Lower lobe of right lung (tissue), 2 donors: ENCODE measurements at regions not wholly inside any gene's neighbourhood (a gene's known extent, or its start where the extent isn't known, plus 50 kb on each side); places are given as distances from the start of the nearest gene placed in this dataset.

Source experiments
- ATAC-seq, 2 donors: fragments of 200-7000 bp; cut with Tn5 transposase; one replicate each; pipeline ENCODE4 v1.9.1; 2020 to 2022; ENCODE audit warnings: mild to moderate bottlenecking in 2 of 2, moderate library complexity in 2 of 2
- DNase-seq: peaks from one replicate; pipeline ENCODE4 v3.0.0-alpha.2; 2020
- H3K27ac ChIP-seq: fragments of 200-600 bp; one replicate; pipeline ENCODE4 v1.8.0; 2022
- H3K27me3 ChIP-seq: fragments of 200-600 bp; one replicate; pipeline ENCODE4 v1.8.0; 2022; ENCODE audit warnings: low read depth
- H3K36me3 ChIP-seq: fragments of 200-600 bp; one replicate; pipeline ENCODE4 v1.8.0; 2022; ENCODE audit warnings: mild to moderate bottlenecking
- H3K4me1 ChIP-seq: fragments of 200-600 bp; one replicate; pipeline ENCODE4 v1.8.0; 2022
- H3K4me3 ChIP-seq: fragments of 200-600 bp; one replicate; pipeline ENCODE4 v1.8.0; 2022; ENCODE audit warnings: mild to moderate bottlenecking
- H3K9me3 ChIP-seq: fragments of 200-600 bp; one replicate; pipeline ENCODE4 v1.8.0; 2022
- intact Hi-C: fragments of 100-400 bp; cut with DNase I; formaldehyde crosslinking; loops from one replicate; pipeline ENCODE4 v1.11.0; 2022
- TF ChIP-seq, protein P1 (sequence below): fragments of 200-600 bp; IDR thresholded peaks from one replicate; pipeline ENCODE4 v1.8.0; 2022; ENCODE audit warnings: antibody characterized with exemption, mild to moderate bottlenecking
- donor health status: DM: no; HTN: yes; CAD: no; lungs with severe emphysema.

DNA sequence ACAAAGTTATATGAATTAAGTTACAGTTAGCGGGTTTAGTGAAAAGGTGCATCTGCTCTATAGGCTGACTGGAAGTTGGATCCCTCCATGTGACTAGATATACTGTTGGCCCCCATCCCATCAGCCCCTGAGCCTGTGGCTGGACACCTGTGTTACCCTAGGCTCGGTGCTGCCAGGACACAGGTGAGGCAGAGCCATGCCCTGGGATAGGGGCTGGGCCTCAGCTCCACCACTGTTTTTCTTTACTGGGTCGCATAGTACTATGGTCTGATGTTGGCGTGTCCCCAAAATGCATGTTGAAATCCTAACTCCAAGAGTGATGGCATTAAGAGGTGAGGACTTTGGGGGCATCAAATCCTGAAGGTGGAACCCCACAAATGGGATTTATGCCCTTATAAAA is 638.6 kb upstream of the ID2 start:
- Histone ChIP-seq H3K36me3 (no peaks in the 10 kb centered on the region), H3K9me3 (no peaks in the 10 kb centered on the region), H3K27ac (no peak overlapping the region), H3K4me3 (no peak overlapping the region), H3K27me3 (no peaks in the 10 kb centered on the region), H3K4me1 (no peaks in the 10 kb centered on the region)
- DNase-seq (no peak), ATAC-seq (no peak)
- TF ChIP-seq, protein P1, sequence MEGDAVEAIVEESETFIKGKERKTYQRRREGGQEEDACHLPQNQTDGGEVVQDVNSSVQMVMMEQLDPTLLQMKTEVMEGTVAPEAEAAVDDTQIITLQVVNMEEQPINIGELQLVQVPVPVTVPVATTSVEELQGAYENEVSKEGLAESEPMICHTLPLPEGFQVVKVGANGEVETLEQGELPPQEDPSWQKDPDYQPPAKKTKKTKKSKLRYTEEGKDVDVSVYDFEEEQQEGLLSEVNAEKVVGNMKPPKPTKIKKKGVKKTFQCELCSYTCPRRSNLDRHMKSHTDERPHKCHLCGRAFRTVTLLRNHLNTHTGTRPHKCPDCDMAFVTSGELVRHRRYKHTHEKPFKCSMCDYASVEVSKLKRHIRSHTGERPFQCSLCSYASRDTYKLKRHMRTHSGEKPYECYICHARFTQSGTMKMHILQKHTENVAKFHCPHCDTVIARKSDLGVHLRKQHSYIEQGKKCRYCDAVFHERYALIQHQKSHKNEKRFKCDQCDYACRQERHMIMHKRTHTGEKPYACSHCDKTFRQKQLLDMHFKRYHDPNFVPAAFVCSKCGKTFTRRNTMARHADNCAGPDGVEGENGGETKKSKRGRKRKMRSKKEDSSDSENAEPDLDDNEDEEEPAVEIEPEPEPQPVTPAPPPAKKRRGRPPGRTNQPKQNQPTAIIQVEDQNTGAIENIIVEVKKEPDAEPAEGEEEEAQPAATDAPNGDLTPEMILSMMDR: no peak
- intact Hi-C loops: no loop called here

DNA sequence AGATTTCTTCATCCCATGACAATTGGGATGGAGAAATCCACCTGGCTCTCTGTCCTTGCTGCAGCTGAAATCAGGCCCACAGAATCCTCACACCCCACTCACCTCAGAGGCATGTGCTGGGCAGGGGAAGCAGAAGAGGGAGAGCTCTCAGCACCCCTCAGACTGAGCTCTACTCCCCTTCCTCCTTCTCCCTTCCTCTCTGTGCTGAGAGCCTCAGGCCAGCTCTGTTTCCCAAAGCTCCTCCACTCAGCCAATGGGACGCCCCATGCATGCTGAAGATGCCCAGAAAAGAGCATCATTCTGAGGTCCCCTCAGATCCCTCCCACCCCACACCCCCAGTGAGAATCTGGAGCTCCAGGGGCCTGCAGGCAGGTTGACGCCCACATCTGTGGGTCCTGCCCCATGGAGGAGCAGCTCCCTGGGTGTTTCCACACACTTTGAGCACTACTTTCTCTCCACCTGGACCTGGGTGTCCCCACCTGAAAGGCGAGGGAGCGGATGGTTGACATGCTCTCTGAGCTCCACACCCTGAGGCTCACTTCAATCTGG is 637.7 kb upstream of the ID2 start:
- H3K9me3 ChIP-seq: no peaks in the 10 kb centered on the region
- TF ChIP-seq, protein P1: no peak
- no peaks in the 10 kb centered on the region for H3K36me3 ChIP-seq
- no peaks in the 10 kb centered on the region for H3K4me1 ChIP-seq
- H3K4me3 ChIP-seq: no peak overlapping the region
- intact Hi-C loops: no loop called here
- H3K27ac ChIP-seq: no peak overlapping the region
- ATAC-seq: no peak
- no peak for DNase-seq
- H3K27me3 ChIP-seq: no peaks in the 10 kb centered on the region

DNA sequence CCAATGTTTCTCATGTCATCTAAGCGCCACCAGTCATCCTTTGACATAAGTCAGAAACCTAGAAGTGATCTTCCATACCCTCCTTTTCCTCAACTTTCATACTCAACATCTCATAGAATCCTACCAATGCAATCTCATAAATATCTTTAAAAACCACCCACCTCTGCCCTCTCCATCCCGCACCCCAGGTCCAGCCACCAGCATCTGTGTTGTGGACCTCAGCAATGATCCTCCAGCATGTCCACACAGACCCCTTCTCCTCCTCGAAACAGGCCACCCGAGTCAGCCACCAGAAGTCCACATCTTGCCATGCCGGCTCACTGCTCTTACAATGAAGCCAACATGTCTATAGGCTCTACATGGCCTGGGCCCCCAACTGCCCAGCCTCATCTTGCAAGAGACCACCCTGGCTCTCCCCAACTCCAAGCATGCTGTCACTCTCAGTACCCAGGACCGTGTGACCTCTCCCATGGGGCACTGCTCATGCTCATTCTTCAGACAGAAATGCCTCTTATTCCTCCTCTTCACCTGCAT is 636.7 kb upstream of the ID2 start:
- no peak overlapping the region for H3K4me3 ChIP-seq
- DNase-seq (no peak), ATAC-seq (no peak)
- H3K9me3 ChIP-seq: no peaks in the 10 kb centered on the region
- TF ChIP-seq, protein P1: no peak
- intact Hi-C loops: no loop called here
- H3K36me3 ChIP-seq: no peaks in the 10 kb centered on the region
- H3K4me1 ChIP-seq: no peaks in the 10 kb centered on the region
- H3K27ac ChIP-seq: no peak overlapping the region
- no peaks in the 10 kb centered on the region for H3K27me3 ChIP-seq

DNA sequence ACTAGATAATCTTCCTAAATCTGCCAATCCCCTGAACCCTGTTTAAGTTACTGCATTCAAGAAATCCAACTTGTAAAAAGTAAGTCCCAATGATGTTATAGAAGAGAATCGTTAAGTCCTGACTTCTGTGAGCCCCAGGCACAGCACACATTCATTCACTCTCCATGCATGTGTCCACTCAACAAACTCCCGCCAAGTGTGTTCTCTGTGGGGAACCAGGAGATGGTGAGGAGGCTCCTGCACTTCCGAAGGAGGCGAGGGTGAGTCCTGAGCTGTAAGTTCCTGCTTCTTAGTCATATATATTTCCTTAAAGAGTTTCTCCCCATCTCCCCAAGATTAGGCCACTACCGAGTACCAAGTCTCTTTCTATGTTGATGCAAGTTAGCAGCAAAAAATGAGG is 635.0 kb upstream of the ID2 start:
- TF ChIP-seq, protein P1: no peak
- DNase-seq: no peak
- Histone ChIP-seq H3K27me3 (no peaks in the 10 kb centered on the region), H3K9me3 (no peaks in the 10 kb centered on the region), H3K27ac (no peak overlapping the region), H3K4me1 (no peaks in the 10 kb centered on the region), H3K4me3 (no peak overlapping the region), H3K36me3 (no peaks in the 10 kb centered on the region)
- ATAC-seq: no peak
- intact Hi-C loops: no loop called here

DNA sequence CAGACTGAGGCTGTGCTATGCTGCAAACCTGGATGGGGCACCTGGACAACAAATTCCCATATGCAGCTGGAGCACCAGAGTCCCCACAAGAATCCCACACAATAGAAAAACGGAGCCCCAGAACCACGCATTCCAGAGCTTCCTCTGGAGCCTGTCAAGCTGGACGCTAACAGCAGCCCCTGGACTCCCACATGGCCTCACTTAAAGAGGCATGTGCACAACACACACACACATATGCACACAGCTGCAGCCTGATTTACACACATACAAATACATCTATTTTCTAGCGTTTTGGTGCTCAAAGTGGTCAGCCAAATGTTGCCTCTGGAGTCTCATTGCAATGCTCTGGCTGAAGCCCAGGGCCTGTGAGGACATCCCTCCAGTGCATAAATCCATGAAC is 632.7 kb upstream of the ID2 start:
- ATAC-seq (no peak), DNase-seq (no peak)
- no peak overlapping the region for H3K27ac ChIP-seq
- H3K4me1 ChIP-seq: no peaks in the 10 kb centered on the region
- TF ChIP-seq, protein P1: no peak
- H3K9me3 ChIP-seq: no peaks in the 10 kb centered on the region
- H3K36me3 ChIP-seq: no peaks in the 10 kb centered on the region
- intact Hi-C loops: no loop called here
- H3K4me3 ChIP-seq: no peak overlapping the region
- no peaks in the 10 kb centered on the region for H3K27me3 ChIP-seq
